GM18858 (cell line): ENCODE measurements at regions not wholly inside any gene's neighbourhood (a gene's known extent, or its start where the extent isn't known, plus 50 kb on each side); places are given as distances from the start of the nearest gene placed in this dataset.
"Not testable (repeated sequence)": the region's sequence is repeated elsewhere in the genome, so short reads cannot be mapped to it uniquely, and the experiment has no call there.

ENCODE experiments used
- ATAC-seq: cut with Tn5 transposase; IDR thresholded peaks from one replicate; pipeline ENCODE4 v1.9.1; 2021; ENCODE audit not compliant: unreplicated experiment

DNA sequence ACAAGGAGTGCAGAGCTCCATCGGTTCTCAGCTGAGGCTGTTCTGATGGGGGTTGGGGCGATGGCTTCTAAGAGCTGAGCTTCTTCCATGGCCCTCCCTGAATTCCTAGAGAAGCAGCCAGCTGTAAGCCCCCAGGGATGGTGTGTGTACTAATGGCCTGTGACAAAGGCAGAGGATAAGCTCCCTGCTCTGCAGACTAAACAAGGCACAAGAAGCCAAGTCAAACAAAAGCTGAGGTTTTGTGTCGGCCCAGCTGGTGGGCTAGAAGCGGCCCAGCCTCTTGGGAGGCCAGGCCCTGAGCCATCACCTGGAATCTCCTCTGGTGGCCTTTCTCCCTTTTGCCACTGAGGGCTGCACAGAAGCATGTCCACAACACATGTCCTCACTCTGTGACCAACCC, 75.0 kb upstream of the XPA start:
- ATAC-seq, result no peak

DNA sequence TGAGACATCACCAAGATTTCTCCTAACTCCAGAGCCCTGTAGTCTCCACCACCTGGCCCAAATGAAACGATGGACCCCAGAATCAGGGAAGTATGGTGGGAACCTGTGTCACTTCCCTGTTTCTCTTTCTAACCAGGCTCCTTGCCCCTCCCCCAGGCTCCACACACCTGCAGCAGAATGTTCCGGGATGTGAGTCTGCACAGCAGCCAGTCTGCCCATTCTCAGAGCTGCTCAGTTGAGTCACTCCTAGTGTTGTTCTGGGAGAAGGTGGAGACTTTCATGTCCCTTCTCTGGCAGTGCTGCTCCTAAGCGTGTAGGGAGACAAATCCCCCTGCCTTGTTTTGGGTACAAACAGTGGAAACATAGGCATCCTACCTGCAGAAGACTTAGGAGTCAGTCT, 76.0 kb upstream of the XPA start:
- no peak for ATAC-seq

DNA sequence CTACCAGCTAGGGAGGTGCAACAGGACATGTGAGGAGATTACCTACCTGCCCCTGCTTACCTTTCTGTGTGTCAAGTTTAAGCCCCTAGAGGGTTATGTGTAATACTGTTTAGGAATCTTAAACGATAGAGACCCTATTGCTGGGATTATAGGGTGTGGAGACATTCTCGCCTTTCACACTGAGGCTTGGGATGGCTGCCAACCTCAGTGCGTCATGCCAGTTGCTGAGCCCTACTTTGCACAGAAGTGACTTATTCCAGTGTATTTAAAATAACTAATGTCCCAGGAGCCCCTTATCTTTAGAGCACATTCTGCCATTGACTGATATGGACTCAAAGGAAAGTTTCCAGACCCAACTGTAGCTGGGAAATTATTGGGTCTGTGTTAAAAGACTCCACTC, 76.6 kb upstream of the XPA start:
- ATAC-seq, result no peak

DNA sequence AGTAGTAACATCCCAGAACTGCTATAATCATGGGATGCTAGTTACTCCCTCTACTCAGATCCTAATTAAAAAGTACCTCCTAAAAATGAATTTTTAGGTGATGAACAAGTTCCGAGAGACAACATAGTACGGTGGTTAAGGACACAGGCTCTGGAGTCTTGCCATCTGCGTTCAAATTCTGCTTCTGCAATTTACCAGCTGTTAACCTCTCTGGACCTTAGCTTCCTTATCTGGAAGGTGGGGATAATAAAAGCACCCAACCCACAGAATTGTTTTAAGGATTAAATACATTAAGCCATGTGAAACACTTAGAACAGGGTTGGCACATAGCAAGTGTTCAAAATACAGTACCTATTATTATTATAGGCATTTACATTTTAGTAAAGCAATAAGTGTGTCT, 77.5 kb upstream of the XPA start:
- no peak for ATAC-seq

DNA sequence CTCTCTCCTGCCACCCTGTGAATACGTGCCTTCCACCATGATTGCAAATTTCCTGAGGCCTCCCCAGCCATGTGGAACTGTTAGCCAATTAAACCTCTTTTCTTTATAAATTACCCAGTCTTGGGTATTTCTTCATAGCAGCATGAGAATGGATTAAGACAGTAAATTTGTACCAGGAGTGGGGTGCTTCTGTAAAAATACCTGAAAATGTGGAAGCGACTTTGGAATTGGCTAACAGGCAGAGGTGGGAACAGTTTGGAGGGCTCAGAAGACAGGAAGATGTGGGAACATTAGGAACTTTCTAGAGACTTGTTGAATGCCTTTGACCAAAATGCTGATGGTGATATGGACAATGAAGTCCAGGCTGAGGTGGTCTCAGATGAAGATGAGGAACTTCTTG, 74.3 kb upstream of the FOXE1 start:
- not testable (repeated sequence) for ATAC-seq

DNA sequence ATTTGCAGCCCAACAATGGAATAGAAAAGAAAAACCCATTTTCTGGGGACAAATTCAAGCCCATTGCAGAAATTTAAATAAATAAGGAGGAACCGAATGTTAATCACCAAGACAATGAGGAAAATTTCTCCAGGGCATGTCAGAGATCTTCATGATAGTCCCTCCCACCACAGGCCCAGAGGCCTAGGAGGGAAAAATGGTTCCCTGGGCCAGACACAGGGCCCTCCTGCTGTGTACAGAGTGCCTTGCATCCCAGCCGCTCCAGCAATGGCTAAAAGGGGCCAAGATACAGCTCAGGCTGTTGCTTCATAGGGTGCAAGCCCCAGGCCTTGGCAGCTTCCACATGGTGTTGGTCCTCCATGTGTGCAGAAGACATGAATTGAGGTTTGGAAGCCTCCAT, 73.4 kb upstream of the FOXE1 start:
- ATAC-seq, result no peak

DNA sequence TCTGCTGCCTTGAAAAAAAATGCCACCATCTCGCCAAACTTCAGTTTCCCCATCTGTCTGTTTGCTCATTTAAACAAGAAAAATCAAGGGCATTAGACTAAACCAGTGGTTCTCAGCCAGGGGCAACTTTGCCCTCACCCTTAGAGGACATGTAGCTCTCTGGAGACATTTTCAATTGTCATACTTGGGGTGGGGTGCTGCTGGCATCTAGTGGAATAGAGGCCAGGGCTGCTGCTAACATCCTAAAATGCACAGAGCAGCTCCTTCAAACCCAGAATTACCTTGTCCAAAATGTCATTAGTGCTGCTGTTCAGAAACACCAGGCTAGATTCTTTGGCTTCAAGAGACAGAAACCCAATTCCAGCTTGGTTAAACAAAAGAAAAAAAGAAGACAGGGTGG, 71.1 kb upstream of the FOXE1 start:
- no peak for ATAC-seq

DNA sequence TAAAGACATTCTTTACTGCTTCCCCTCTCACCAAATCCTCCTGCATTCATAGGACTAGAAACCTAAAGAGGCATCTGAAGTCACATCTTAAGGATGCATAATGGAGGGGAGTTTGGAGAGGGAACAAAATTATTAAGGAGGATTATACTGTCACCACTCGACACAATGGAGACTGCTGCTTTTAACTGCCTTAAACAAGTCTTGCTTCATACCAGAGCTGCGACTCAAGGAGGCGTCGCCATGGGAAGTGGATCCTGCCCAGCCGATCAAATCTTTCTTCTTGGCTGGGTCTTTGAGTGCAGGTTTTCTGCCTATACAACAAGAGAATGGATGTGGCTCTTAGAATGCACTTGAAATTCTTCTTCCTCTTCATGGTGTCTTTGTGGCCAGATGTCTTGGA, 66.7 kb upstream of the FOXE1 start:
- no peak for ATAC-seq

DNA sequence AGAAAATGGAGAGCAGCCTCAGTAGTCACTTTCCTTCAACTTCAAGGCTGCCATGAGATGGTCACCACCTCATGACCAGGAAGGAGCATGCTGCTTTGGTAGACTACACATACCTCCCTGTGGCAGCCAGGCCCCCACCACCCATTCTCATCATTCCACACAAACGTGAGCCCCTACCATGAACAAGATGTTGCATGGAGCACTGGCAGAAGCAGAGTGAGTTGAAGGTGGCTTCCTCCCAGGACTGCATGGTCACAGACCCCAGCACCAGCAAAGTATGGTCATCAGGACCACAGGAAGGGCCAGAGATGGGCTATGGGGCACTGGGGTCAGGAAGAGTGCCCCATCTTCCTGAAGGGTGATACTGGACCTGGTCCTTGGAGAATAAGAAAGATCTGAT, 65.5 kb upstream of the FOXE1 start:
- no peak for ATAC-seq

DNA sequence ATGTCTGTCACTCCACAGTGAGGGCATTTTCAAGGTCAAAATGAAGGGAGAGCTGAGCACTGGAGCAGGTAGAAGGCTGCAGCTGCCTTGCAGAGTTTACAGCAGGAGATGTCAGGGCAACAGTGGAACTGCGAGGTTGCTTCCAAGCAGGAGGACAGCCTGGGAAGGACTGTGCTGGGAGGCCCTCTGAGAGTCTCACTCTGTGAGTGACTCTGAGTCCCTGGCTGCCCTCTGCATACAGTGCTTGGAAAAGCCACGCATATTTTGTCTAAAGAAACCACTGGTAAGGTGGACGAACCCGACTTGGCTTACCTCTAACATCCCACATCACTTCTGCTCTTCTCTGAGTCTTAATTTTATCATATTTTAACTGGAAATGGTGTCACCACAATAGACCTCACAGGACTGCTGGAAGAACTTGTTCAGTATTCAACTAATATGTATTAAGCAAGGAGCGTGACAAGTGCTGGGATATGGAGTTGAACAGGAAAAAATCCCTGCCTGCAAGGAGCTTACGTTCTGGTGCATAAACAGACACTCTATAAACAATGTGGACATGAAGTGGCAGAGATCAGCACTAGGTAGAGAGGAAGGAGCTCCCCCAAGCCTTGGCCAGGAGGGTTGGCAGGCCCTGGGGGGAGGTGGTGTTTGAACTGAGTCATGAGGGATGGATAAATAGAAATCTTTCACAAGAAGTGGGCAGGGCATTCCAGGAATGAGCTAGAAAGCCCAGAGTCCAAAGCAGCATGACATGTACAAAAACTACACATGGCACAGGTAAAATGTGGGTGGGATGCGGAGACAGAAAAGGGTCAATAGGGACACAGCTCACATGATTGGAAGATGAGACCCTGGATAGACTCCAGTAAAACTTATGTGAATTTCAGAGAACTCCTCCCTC, 64.0 kb upstream of the FOXE1 start:
- no peak for ATAC-seq

DNA sequence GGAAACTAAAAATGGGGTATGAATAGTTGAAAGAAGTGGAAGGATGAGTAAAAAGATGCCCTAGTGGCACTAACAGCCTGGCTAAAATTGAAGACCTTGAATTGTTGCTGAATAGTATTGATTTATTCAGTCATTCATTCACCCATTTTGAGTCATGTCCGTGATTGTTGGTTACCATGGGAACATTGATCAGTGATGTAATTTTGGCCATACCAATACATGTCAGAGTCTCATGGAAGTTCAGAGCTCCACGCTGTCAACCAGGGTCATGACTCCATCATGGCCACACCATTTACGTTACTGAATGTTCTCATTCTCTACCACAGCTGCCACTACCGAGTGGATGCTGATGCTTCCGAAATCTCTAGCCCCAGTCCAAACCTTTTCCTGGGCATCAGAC, 62.5 kb upstream of the FOXE1 start:
- no peak for ATAC-seq

DNA sequence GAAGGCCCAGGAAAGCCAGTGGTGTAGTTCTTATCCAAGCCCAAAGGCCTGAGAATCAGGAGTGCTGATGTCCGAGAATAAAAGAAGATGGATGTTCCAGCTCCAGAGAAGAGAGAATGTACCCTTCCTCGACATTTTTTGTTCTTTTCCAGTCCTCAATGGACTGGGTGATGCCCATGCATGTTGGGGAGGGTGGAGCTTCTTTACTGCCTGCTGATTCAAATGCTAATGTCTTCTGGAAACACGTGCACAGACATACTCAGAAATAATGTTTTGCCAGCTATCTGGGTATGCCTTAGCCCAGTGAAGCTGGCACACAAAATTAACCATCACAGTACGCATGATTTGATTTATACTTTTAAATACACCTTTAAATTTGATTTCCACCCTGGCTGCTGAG, 61.5 kb upstream of the FOXE1 start:
- no peak for ATAC-seq

DNA sequence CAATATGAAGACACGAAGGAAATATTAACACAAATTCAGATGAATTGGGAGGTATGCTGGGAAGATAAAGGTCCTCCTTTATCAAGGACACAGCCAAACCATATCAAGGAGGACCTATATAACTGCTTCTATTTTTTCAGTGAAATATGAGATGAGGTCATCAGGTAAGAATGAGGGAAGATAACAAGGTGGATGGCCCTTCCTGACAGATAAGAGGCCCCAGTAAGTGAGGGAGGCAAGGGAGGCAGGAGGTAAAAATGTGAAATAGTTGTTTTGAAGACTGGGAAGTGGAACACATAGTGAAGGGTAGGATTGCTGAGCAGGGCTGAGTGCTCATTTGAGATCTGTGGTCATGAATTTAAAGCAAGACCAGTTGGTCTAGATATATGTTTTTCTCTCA, 60.0 kb upstream of the FOXE1 start:
- no peak for ATAC-seq

DNA sequence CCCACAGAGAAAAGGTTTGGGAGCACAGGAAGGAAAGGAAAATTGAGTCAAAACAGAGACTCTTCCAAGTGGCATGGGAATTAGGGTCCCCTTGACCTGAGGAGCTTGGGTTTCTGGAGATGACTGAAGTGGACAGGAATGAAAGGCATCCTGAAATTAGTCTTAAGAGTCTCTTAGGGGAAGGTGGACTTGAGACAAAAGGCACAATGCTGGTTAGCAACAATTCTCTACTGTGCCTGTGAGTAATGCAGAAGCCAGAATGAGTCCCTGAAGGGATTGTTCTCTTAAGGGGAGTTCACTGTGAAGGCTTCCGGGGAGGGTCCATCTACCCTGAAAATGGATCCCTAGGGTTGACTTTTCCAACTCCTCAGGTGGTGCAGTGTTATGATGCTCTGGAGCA, 58.4 kb upstream of the FOXE1 start:
- no peak for ATAC-seq

DNA sequence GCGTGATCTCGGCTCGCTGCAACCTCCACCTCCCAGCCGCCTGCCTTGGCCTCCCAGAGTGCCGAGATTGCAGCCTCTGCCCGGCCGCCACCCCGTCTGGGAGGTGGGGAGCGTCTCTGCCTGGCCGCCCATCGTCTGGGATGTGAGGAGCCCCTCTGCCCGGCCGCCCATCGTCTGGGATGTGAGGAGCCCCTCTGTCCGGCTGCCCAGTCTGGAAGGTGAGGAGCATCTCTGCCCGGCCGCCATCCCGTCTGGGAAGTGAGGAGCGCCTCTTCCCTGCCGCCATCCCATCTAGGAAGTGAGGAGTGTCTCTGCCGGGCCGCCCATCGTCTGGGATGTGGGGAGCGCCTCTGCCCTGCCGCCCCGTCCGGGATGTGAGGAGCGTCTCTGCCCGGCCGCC, 56.9 kb upstream of the FOXE1 start:
- ATAC-seq, result not testable (repeated sequence)

DNA sequence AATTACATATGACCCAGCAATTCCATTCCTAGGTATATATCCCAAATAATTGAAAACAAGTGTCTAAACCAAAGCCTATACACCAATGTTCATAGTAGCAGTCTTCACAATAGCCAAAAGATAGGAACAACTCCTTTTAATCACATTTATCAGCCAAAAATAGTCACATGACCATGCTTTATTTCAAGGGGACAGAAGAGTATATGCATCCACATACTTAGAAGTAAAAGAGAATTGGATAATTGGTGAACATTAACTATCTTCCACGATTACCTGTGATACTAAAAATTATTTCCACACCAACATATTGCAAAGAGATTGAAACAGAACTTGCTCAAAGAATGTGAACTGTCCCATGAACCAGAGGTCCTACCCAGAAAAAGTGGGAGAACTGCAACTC, 51.8 kb upstream of the FOXE1 start:
- no peak for ATAC-seq

DNA sequence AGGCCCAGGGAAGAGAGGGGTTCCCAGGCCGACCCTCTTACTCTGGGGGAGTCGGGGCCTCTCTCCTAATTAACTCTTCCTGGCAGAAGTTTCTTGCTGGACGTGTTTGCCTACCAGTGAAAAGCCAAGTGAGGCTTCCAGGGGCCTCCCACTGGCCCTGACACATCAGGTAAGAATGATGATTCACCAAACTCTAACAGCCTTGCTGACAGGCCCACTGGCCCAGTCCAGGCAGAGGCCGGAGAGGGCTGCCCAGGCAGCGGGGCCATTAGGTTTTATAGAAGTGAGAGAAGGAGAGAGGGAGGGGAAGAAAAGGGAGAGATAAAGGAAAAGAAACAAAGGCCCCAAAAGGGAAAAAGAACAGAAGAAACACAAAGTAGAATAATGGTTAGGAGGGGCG, 50.8 kb upstream of the FOXE1 start:
- no peak for ATAC-seq

DNA sequence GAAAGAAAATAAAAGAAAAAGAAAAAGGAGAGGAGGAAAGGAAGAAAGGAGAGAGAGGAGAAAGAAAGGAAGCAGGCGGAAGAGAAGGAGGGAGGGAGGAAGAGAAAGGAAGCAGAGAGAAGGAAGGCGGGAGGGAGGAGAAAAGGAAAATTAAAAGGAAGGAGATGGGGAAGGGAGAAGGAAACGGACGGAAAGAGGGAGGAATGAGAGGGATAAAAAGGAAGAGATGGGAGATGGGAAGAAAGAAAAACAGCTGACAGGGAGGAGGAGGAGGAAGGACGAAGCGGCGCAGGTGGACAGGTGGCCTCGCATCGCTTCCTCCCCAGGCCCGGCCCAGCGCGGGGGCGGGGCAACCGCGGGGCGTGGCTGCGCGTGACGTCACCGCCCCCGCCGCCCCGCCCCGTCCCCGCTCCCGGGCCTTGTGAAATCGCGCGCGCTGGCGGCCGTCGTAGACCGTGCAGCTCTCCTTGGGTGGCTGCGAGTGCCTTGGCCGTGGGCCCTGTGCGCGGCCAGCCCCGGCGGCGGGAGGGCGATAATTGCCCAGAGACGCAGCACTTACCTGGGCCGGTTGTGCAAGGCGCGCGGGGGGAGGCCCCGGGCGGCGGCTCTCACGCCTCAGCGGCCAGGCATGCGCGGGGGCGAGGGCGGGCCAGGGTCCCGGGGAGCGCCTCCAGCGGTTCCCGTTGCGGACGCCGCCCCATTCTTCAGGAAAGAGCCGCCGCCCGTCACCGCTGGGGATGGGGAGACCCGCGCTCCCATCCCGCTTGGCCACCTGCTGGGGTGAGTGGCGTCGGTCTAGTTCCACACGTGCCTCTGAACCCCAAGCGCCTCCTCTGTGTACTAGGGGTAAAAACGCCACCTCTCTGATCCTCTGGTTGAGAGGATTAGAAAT, 49.6 kb upstream of the FOXE1 start:
- ATAC-seq, result peak; percentile 49
